GM12891 (cell line): ENCODE measurements at regions not wholly inside any gene's neighbourhood (a gene's known extent, or its start where the extent isn't known, plus 50 kb on each side); places are given as distances from the start of the nearest gene placed in this dataset.

Experiments used
- POLR2A ChIP-seq: IDR thresholded peaks from 2 replicates; pipeline ENCODE4 v1.6.1; 2011; ENCODE audit warnings: low read depth, low read length, control low read depth
- POLR2AphosphoS5 ChIP-seq: IDR thresholded peaks from 2 replicates; pipeline ENCODE4 v1.6.1; 2011; ENCODE audit warnings: low read depth, low read length, control low read depth
- POU2F2 ChIP-seq: IDR thresholded peaks from 2 replicates; pipeline ENCODE4 v1.6.1; 2011; ENCODE audit warnings: low read depth, mild to moderate bottlenecking, control low read depth, low read length, moderate library complexity
- TAF1 ChIP-seq: IDR thresholded peaks from 2 replicates; pipeline ENCODE4 v1.6.1; 2011; ENCODE audit warnings: low read depth, low read length, control low read depth

DNA sequence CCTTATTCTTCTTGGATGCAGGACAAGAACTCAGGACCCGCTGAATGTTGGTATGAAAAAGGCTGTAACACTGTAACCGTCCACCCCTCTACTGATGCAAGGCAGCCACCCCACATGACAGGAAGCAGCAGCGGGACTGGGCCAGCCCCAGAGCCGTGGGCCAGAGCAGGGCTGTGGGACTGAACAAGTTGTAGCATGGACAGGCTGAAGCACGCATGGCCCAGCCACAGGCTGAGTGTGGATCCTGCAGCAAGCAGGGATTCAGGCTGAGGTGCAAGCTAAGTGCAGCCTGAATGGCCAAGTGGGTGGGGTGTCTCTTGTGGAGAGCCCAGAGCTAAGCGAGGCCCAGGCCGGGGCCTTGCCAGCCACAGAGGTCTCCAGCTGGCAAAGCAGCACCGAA lies 632.2 kb downstream of the SPOCK3 start:
- no peak for TF ChIP-seq POLR2A
- no peak for TF ChIP-seq POLR2AphosphoS5
- TF ChIP-seq POU2F2: no peak
- no peak for TF ChIP-seq TAF1
